ENCODE measurements at regions not wholly inside any gene's neighbourhood (a gene's known extent, or its start where the extent isn't known, plus 50 kb on each side); places are given as distances from the start of the nearest gene placed in this dataset.
"Not testable (repeated sequence)": the region's sequence is repeated elsewhere in the genome, so short reads cannot be mapped to it uniquely, and the experiment has no call there.

GRCh38 chr14:105918496-105919262 is 392.3 kb downstream of the TMEM121 start:
- Mint-ChIP-seq H3K9me3 (peaks cover 49% of the 10 kb centered on the region), H3K27ac (no peak overlapping the region), H3K4me1 (ENCODE audit: low read depth) (no peaks in the 10 kb centered on the region), H3K27me3 (ENCODE audit: insufficient read depth) (peaks cover 4% of the 10 kb centered on the region; the same call in 1 of the 2 replicates), H3K4me3 (no peak overlapping the region), H3K36me3 (ENCODE audit: low read depth) (no peaks in the 10 kb centered on the region)
- DNase-seq, result no peak
- TF ChIP-seq CTCF (IDR thresholded peaks at IDR 0.05), result no peak

- TF ChIP-seq CTCF (IDR thresholded peaks at IDR 0.05), result no peak
- Mint-ChIP-seq H3K4me3 (no peak overlapping the region), H3K9me3 (peaks cover 54% of the 10 kb centered on the region), H3K36me3 (ENCODE audit: low read depth) (no peaks in the 10 kb centered on the region), H3K27ac (no peak overlapping the region), H3K27me3 (ENCODE audit: insufficient read depth) (peaks cover 4% of the 10 kb centered on the region; the same call in 1 of the 2 replicates), H3K4me1 (ENCODE audit: low read depth) (no peaks in the 10 kb centered on the region)
- DNase-seq, result no peak
Observed at GRCh38 chr14:105919458-105920150, 393.2 kb downstream of the TMEM121 start.

GRCh38 chr14:105920151-105920700 is 393.8 kb downstream of the TMEM121 start:
- not testable (repeated sequence) for H3K27me3 Mint-ChIP-seq (ENCODE audit: insufficient read depth); H3K27ac Mint-ChIP-seq; H3K36me3 Mint-ChIP-seq (ENCODE audit: low read depth); DNase-seq; H3K4me1 Mint-ChIP-seq (ENCODE audit: low read depth); H3K4me3 Mint-ChIP-seq
- peaks cover 59% of the 10 kb centered on the region for H3K9me3 Mint-ChIP-seq

GRCh38 chr14:105920803-105921755 is 394.7 kb downstream of the TMEM121 start:
- not testable (repeated sequence) for H3K36me3 Mint-ChIP-seq (ENCODE audit: low read depth); DNase-seq; H3K27me3 Mint-ChIP-seq (ENCODE audit: insufficient read depth); H3K27ac Mint-ChIP-seq; H3K4me1 Mint-ChIP-seq (ENCODE audit: low read depth); H3K4me3 Mint-ChIP-seq
- peaks cover 51% of the 10 kb centered on the region for H3K9me3 Mint-ChIP-seq

GRCh38 chr14:105921781-105922180 is 395.4 kb downstream of the TMEM121 start:
- H3K27ac Mint-ChIP-seq; H3K27me3 Mint-ChIP-seq (ENCODE audit: insufficient read depth); H3K36me3 Mint-ChIP-seq (ENCODE audit: low read depth); DNase-seq; H3K4me1 Mint-ChIP-seq (ENCODE audit: low read depth); H3K4me3 Mint-ChIP-seq: not testable (repeated sequence)
- peaks cover 49% of the 10 kb centered on the region for H3K9me3 Mint-ChIP-seq

GRCh38 chr14:105923520-105924191 is 397.3 kb downstream of the TMEM121 start:
- not testable (repeated sequence) for DNase-seq; H3K27me3 Mint-ChIP-seq (ENCODE audit: insufficient read depth); H3K27ac Mint-ChIP-seq; H3K4me3 Mint-ChIP-seq; H3K36me3 Mint-ChIP-seq (ENCODE audit: low read depth); H3K4me1 Mint-ChIP-seq (ENCODE audit: low read depth)
- H3K9me3 Mint-ChIP-seq, result peaks cover 42% of the 10 kb centered on the region
